ENCODE measurements at regions not wholly inside any gene's neighbourhood (a gene's known extent, or its start where the extent isn't known, plus 50 kb on each side); places are given as distances from the start of the nearest gene placed in this dataset.

DNA sequence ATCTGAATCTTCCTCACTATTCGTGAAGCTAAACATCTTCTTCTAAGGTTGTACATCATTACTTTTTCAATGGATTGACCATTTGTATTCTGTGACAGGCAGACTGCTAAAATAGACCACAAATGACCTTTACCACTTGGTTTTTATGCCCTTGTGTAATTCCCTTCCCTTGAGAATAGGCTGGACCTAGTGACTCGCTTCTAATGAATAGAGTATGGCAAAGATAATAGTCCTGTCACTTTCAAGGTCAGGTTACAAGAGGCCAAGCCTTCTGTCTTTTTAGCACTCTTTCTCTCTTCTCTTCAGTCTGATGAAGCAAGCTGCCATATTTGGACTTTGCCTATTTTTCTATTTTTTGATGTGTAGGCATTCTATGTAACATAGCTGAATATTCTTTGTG lies 492.9 kb downstream of the SOX6 start:
- no peaks in the 10 kb centered on the region for H3K36me3 Mint-ChIP-seq
- no peak overlapping the region for H3K27ac Mint-ChIP-seq
- H3K79me2 ChIP-seq (ENCODE audit: insufficient read depth, low read length): no peaks in the 10 kb centered on the region
- no peaks in the 10 kb centered on the region for H3K4me1 Mint-ChIP-seq
- H3K4me3 Mint-ChIP-seq: no peak overlapping the region
- TF ChIP-seq, protein P1, sequence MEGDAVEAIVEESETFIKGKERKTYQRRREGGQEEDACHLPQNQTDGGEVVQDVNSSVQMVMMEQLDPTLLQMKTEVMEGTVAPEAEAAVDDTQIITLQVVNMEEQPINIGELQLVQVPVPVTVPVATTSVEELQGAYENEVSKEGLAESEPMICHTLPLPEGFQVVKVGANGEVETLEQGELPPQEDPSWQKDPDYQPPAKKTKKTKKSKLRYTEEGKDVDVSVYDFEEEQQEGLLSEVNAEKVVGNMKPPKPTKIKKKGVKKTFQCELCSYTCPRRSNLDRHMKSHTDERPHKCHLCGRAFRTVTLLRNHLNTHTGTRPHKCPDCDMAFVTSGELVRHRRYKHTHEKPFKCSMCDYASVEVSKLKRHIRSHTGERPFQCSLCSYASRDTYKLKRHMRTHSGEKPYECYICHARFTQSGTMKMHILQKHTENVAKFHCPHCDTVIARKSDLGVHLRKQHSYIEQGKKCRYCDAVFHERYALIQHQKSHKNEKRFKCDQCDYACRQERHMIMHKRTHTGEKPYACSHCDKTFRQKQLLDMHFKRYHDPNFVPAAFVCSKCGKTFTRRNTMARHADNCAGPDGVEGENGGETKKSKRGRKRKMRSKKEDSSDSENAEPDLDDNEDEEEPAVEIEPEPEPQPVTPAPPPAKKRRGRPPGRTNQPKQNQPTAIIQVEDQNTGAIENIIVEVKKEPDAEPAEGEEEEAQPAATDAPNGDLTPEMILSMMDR (IDR thresholded peaks at IDR 0.05): no peak
- no peaks in the 10 kb centered on the region for H3K4me1 ChIP-seq (ENCODE audit: control insufficient read depth in 1 of 2, insufficient read depth in 2 of 2, low read length in 2 of 2)
- H3K9me3 Mint-ChIP-seq: peaks cover 0 to 9% (median 1%) of the 10 kb centered on the region in 7 donors
- peaks cover 0 to 4% of the 10 kb centered on the region in 2 donors for H3K9me3 ChIP-seq (replicated peaks in 1 of 2; ENCODE audit: control insufficient read depth in 1 of 2, insufficient read depth in 1 of 2, low read length in 2 of 2)
- H3K9ac ChIP-seq (ENCODE audit: insufficient read depth, low read length, poor library complexity, severe bottlenecking): no peak overlapping the region
- WGBS (ENCODE audit: insufficient coverage): 100% methylated on average over 1 of the region's 2 CpGs
- H4K20me1 ChIP-seq (ENCODE audit: insufficient read depth, low read length): no peaks in the 10 kb centered on the region
- no peak overlapping the region for H3K4me3 ChIP-seq (replicated peaks in 1 of 3; ENCODE audit: low read depth in 2 of 3, low read length in 3 of 3)
- intact Hi-C loops (cut with micrococcal nuclease): no loop called here
- H2AFZ ChIP-seq (ENCODE audit: insufficient read depth, low read depth, low read length, poor library complexity, severe bottlenecking): no peak overlapping the region
- DNase-seq: no peak
- H3K27me3 ChIP-seq (ENCODE audit: control insufficient read depth in 2 of 2, insufficient read depth in 2 of 2, low read length in 2 of 2): no peaks in the 10 kb centered on the region
- H3K27ac ChIP-seq (ENCODE audit: low read depth in 1 of 2, low read length in 2 of 2): no peak overlapping the region
- H3K36me3 ChIP-seq (replicated peaks in 1 of 2; ENCODE audit: control insufficient read depth in 1 of 2, insufficient read depth in 2 of 2, low read length in 2 of 2): no peaks in the 10 kb centered on the region
- H3K4me2 ChIP-seq (replicated peaks; ENCODE audit: extremely low read depth, low read length, poor library complexity, severe bottlenecking): no peak overlapping the region
- H3K27me3 Mint-ChIP-seq (ENCODE audit: low read depth in 3 of 3): peaks cover 5 to 7% (median 6%) of the 10 kb centered on the region in 3 donors

DNA sequence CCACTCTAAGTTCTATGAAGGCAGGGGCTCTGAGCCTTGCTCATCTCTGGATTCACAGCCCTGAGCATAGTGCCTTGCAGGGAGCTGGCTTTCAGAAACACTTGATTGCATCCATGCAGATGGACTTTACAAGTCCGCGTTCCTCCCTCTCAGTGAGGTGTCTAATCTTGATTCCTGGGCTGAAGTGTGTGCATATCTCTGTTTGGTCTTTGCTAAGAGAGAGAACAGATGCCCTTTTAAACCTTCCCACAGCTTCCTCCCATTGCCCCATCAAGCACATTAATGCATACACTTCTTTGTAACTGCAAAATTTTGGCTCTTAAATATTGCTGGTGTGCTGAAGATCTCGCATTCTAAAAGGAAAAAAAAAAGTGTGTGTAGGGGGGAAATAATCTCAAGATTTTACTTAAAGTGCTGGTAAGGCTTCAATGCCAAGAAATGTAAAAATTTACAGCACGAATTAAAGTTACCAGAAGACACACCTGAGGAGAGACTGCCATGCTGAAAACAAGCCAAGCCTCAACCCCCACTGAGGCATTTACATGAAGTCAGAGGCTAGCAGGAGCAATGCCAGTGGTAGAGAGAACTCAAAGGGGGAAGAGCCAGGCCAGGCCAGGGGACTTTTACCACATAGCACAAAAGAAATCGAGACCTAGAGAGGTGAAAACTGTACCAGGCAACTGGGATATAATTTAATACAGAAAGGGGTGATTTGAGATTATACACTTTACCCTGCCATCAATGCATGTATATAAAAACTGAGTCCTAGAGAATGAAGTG lies 492.1 kb downstream of the SOX6 start:
- Mint-ChIP-seq H3K27ac (peak overlapping the region in 1 of 7 donors; percentile 16), H3K9me3 (peaks cover 0 to 9% (median 0%) of the 10 kb centered on the region in 7 donors), H3K4me3 (no peak overlapping the region), H3K36me3 (no peaks in the 10 kb centered on the region), H3K27me3 (ENCODE audit: low read depth in 3 of 3) (peaks cover 5 to 6% (median 5%) of the 10 kb centered on the region in 3 donors), H3K4me1 (no peaks in the 10 kb centered on the region)
- no peak overlapping the region for H3K27ac ChIP-seq (ENCODE audit: low read depth in 1 of 2, low read length in 2 of 2)
- H3K4me2 ChIP-seq (replicated peaks; ENCODE audit: extremely low read depth, low read length, poor library complexity, severe bottlenecking): no peak overlapping the region
- no peak overlapping the region for H3K9ac ChIP-seq (ENCODE audit: insufficient read depth, low read length, poor library complexity, severe bottlenecking)
- H3K27me3 ChIP-seq (ENCODE audit: control insufficient read depth in 2 of 2, insufficient read depth in 2 of 2, low read length in 2 of 2): no peaks in the 10 kb centered on the region
- no peaks in the 10 kb centered on the region for H3K36me3 ChIP-seq (replicated peaks in 1 of 2; ENCODE audit: control insufficient read depth in 1 of 2, insufficient read depth in 2 of 2, low read length in 2 of 2)
- H3K79me2 ChIP-seq (ENCODE audit: insufficient read depth, low read length): no peaks in the 10 kb centered on the region
- no peaks in the 10 kb centered on the region for H4K20me1 ChIP-seq (ENCODE audit: insufficient read depth, low read length)
- no peaks in the 10 kb centered on the region for H3K4me1 ChIP-seq (ENCODE audit: control insufficient read depth in 1 of 2, insufficient read depth in 2 of 2, low read length in 2 of 2)
- H3K4me3 ChIP-seq (replicated peaks in 1 of 3; ENCODE audit: low read depth in 2 of 3, low read length in 3 of 3): no peak overlapping the region
- no peak overlapping the region for H2AFZ ChIP-seq (ENCODE audit: insufficient read depth, low read depth, low read length, poor library complexity, severe bottlenecking)
- TF ChIP-seq, protein P1 (IDR thresholded peaks at IDR 0.05): no peak
- WGBS (ENCODE audit: insufficient coverage): no CpG with 5 or more reads among the region's 5 CpGs
- DNase-seq: no peak
- intact Hi-C loops (cut with micrococcal nuclease): no loop called here
- peaks cover 0 to 4% of the 10 kb centered on the region in 2 donors for H3K9me3 ChIP-seq (replicated peaks in 1 of 2; ENCODE audit: control insufficient read depth in 1 of 2, insufficient read depth in 1 of 2, low read length in 2 of 2)
